Type B pancreatic cell (in vitro differentiated cells): ENCODE measurements at regions not wholly inside any gene's neighbourhood (a gene's known extent, or its start where the extent isn't known, plus 50 kb on each side); places are given as distances from the start of the nearest gene placed in this dataset.
A peak's percentile ranks its signal among the peaks of the same experiment; 100 is the strongest.

Source experiments
- DNase-seq: peaks from one replicate; pipeline ENCODE4 v3.0.0; 2021; ENCODE audit warnings: mixed read lengths; ENCODE audit not compliant: unreplicated experiment; ENCODE audit errors: extremely low spot score
- H3K27ac Mint-ChIP-seq: 2 replicates; pipeline ENCODE4 v1.8.0; 2021; ENCODE audit warnings: mild to moderate bottlenecking, mixed read lengths
- H3K27me3 Mint-ChIP-seq: 2 replicates; pipeline ENCODE4 v1.8.0; 2021; ENCODE audit warnings: mixed read lengths
- H3K36me3 Mint-ChIP-seq: 2 replicates; pipeline ENCODE4 v1.8.0; 2021; ENCODE audit warnings: mixed read lengths
- H3K4me1 Mint-ChIP-seq: one replicate; pipeline ENCODE4 v1.8.0; 2021; ENCODE audit warnings: mixed read lengths; ENCODE audit not compliant: unreplicated experiment
- H3K4me3 Mint-ChIP-seq: 2 replicates; pipeline ENCODE4 v1.8.0; 2021; ENCODE audit warnings: mild to moderate bottlenecking, mixed read lengths
- H3K9me3 Mint-ChIP-seq: 2 replicates; pipeline ENCODE4 v1.8.0; 2021; ENCODE audit warnings: mixed read lengths
- TF ChIP-seq, protein P1 (sequence below): fragments of 200-600 bp; sonication (generic); conservative IDR thresholded peaks from 2 replicates; pipeline ENCODE4 v1.5.0; 2021; ENCODE audit warnings: antibody characterized with exemption, mild to moderate bottlenecking

DNA sequence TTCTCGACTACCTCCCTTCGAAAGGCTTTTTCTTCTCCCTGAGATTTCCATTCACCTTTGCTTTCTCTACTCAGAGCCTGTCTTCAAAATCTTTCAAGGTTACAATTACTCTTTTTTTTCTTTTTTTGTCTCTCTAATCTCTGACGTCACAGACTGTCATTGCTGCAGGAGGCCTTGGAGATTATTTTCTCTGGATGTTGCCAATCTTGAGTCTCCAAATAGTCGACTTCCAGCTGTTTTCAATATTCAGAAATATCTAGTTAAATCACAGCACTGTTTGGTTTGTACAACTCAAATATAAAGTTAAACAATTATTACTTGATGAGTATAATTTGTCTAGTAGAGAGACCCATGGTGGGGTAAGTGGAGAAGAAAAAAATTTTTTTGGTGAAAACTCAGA lies 359.0 kb upstream of the BOD1L1 start:
- TF ChIP-seq, protein P1, sequence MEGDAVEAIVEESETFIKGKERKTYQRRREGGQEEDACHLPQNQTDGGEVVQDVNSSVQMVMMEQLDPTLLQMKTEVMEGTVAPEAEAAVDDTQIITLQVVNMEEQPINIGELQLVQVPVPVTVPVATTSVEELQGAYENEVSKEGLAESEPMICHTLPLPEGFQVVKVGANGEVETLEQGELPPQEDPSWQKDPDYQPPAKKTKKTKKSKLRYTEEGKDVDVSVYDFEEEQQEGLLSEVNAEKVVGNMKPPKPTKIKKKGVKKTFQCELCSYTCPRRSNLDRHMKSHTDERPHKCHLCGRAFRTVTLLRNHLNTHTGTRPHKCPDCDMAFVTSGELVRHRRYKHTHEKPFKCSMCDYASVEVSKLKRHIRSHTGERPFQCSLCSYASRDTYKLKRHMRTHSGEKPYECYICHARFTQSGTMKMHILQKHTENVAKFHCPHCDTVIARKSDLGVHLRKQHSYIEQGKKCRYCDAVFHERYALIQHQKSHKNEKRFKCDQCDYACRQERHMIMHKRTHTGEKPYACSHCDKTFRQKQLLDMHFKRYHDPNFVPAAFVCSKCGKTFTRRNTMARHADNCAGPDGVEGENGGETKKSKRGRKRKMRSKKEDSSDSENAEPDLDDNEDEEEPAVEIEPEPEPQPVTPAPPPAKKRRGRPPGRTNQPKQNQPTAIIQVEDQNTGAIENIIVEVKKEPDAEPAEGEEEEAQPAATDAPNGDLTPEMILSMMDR, result no peak
- Mint-ChIP-seq H3K4me1 (peaks cover 8% of the 10 kb centered on the region), H3K36me3 (no peaks in the 10 kb centered on the region), H3K27me3 (peaks cover 7% of the 10 kb centered on the region), H3K9me3 (no peaks in the 10 kb centered on the region), H3K27ac (no peak overlapping the region), H3K4me3 (no peak overlapping the region)
- no peak for DNase-seq

DNA sequence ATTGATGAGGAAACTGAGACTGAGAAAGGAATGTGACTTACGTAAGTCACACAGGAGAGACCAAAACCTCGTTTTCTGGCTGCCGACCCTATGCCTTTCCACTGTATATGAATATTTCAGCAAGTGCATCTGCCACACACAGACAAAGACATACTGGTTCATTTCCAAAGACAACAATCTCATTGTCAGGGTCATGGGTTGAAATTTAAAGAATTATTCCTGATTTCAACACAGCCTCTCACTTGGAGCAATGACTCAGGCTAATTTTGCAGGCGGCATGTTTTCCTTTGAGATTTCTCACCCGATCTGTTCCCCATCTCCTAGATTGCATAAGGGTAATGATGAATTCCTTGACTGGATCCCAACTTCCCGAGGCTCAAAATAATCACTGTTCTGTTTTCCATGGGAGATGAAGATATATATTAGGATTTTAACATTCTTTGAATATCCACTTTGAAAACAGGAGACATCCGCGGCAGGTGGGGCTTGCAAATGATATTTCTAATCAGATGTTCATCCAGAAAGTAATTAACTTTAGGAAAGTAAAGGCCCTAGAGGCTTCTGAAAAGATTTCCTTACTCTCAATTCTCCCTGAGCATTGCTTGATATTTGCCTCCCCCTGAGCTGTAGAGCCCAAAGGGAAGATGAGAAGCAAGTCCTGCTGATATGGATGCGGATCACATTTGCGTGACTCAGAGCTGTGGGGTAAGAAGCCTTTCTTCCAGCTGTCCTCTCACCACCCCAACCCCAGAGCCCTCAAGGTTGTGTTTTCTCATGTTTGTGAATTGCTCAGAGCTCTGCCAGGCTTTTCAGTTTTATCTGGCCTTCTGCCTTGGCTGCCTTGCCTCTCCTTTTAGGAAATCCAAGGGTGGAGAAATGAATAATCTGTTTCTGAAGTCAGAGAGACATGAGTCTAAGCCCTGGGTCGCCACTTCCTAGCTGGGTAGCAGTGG lies 361.1 kb upstream of the BOD1L1 start:
- H3K4me1 Mint-ChIP-seq, result peaks cover 8% of the 10 kb centered on the region
- no peak for DNase-seq
- H3K27me3 Mint-ChIP-seq, result peaks cover 4% of the 10 kb centered on the region
- H3K9me3 Mint-ChIP-seq, result no peaks in the 10 kb centered on the region
- no peak overlapping the region for H3K4me3 Mint-ChIP-seq
- TF ChIP-seq, protein P1, result no peak
- H3K27ac Mint-ChIP-seq, result no peak overlapping the region
- no peaks in the 10 kb centered on the region for H3K36me3 Mint-ChIP-seq

DNA sequence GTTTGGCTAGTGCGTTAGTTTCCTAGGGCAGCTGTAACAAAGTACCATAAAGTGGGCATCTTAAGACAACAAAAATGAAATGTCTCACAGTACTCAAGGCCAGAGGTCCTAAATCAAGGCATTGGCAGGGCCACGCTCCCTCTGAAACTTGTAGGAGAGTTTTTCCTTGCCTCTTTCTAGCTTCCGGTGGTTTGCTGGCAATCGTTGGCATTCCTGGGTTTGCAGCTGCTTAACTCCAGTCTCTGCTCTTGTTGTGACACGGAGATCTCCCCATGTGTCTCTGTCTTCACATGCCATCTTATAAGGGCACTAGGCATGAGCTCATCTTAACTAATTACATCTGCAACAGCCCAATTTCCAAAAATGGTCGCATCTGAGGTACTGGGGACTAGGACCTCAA lies 362.0 kb upstream of the BOD1L1 start:
- no peak for DNase-seq
- peaks cover 8% of the 10 kb centered on the region for H3K4me1 Mint-ChIP-seq
- H3K9me3 Mint-ChIP-seq, result no peaks in the 10 kb centered on the region
- no peaks in the 10 kb centered on the region for H3K36me3 Mint-ChIP-seq
- TF ChIP-seq, protein P1, result no peak
- peaks cover 4% of the 10 kb centered on the region for H3K27me3 Mint-ChIP-seq
- H3K27ac Mint-ChIP-seq, result no peak overlapping the region
- no peak overlapping the region for H3K4me3 Mint-ChIP-seq

DNA sequence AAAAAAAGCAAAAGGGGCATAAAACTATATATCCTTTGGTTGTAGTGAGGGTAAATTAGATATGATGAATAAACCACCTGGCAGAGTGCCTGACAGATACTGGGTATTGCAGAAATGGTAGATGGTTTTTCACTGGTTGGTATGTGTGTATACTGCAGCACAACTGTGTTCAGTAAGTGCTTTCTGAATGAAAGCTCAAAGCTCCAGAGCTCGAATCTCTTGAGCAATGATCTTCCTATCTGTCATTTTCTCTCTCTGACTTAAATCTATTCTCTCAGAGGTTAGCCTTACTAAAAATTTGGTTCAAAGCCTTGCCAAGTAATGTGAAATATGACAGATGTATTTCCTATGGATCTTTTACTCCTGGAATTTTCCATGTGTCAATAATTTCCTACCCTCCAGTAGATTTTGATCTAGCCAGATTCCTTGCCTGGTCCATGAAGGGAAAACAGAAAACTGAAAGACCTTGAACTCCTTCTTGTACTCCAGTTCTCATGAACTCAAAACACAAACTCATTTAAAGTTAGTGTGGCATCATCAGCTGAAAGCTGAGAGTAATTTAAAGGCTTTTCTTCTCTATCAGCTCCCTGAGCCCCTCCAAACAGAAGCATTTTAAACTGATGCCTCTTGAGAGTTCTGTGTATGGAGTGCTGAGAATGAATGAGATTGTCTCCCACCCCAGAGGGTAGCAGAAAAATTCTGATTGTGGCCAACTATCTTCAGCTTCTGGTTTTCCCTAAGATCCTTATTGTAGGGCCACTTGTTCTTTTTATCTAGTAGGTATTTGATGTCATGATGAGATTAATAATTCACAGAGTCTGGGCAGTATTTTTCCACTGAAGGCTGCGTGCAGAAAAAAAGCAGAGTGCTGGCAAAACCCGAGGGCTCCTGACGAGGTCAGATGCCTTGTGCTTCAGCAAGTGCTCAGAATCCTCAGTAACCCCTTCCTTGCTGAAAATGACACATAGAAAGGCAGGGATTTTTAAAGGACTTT lies 363.4 kb upstream of the BOD1L1 start:
- peaks cover 4% of the 10 kb centered on the region for H3K27me3 Mint-ChIP-seq
- H3K4me3 Mint-ChIP-seq, result peak overlapping the region; percentile 24
- H3K27ac Mint-ChIP-seq, result peak overlapping the region; percentile 48
- no peak for DNase-seq
- H3K4me1 Mint-ChIP-seq, result peaks cover 8% of the 10 kb centered on the region
- H3K36me3 Mint-ChIP-seq, result no peaks in the 10 kb centered on the region
- no peaks in the 10 kb centered on the region for H3K9me3 Mint-ChIP-seq
- TF ChIP-seq, protein P1, result no peak

DNA sequence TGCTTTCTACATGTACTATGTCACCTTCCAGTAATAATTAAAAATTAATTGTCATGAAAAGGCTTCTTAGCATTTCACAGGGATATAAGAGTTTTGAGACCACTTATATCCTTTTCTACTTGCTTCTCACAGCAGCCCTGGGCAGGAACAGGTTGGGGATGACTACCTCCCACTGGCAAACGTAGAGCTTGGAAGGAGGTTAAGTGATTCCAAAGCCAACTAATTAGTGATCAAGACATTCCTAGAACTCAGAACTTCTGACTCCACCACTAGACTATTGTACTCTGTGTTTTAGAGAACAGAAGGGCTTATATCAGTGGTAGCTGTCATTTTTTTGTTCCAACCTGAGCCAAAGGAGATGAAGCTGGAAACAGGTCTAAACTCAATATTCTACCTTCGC lies 364.5 kb upstream of the BOD1L1 start:
- no peaks in the 10 kb centered on the region for H3K9me3 Mint-ChIP-seq

More for the DNA sequence above, 364.5 kb upstream of the BOD1L1 start:
- Mint-ChIP-seq H3K4me1 (peaks cover 8% of the 10 kb centered on the region), H3K36me3 (no peaks in the 10 kb centered on the region), H3K27ac (no peak overlapping the region), H3K4me3 (no peak overlapping the region), H3K27me3 (peaks cover 4% of the 10 kb centered on the region)
- DNase-seq, result no peak
- TF ChIP-seq, protein P1, result no peak
